Activated B cell treated with CpG ODN at 0.5 μM for 24 hours (primary cell): ENCODE measurements at regions not wholly inside any gene's neighbourhood (a gene's known extent, or its start where the extent isn't known, plus 50 kb on each side); places are given as distances from the start of the nearest gene placed in this dataset.

Experiments
- ATAC-seq: fragments of 200-7000 bp; cut with Tn5 transposase; one replicate; pipeline ENCODE4 v1.10.0; 2021; ENCODE audit warnings: low read depth, mild to moderate bottlenecking, moderate library complexity
- CTCF ChIA-PET: fragments of 350-600 bp; sonication (Branson Sonifier 250); formaldehyde crosslinking; loops from one replicate; lab custom pipeline; 2021; ENCODE audit warnings: antibody characterized with exemption; lab: Charles Lee
- POLR2A ChIA-PET: fragments of 350-600 bp; sonication (Branson Sonifier 250); formaldehyde crosslinking; loops from one replicate; lab custom pipeline; 2021; ENCODE audit warnings: antibody characterized with exemption; lab: Charles Lee
- DNase-seq: peaks from one replicate; pipeline ENCODE4 v3.0.0; 2022
- H3K27ac Mint-ChIP-seq: one replicate; pipeline ENCODE4 v1.8.0; 2020; ENCODE audit warnings: mixed read lengths
- H3K27me3 Mint-ChIP-seq: one replicate; pipeline ENCODE4 v1.8.0; 2021; ENCODE audit warnings: mixed read lengths
- H3K36me3 Mint-ChIP-seq: one replicate; pipeline ENCODE4 v1.8.0; 2021; ENCODE audit warnings: low read depth, mixed read lengths
- H3K4me1 Mint-ChIP-seq: one replicate; pipeline ENCODE4 v1.8.0; 2021; ENCODE audit warnings: mixed read lengths
- H3K4me3 Mint-ChIP-seq: one replicate; pipeline ENCODE4 v1.8.0; 2020; ENCODE audit warnings: mild to moderate bottlenecking, mixed read lengths
- H3K9me3 Mint-ChIP-seq: one replicate; pipeline ENCODE4 v1.8.0; 2020; ENCODE audit warnings: mixed read lengths
- CTCF ChIP-seq: fragments of 200-600 bp; IDR thresholded peaks from one replicate; pipeline ENCODE4 v1.8.0; 2022; ENCODE audit warnings: antibody characterized with exemption, mild to moderate bottlenecking
- intact Hi-C: fragments of 100-400 bp; cut with micrococcal nuclease; formaldehyde crosslinking; loops from one replicate; pipeline ENCODE4 v1.15.1; 2024

- no peak for ATAC-seq
- Mint-ChIP-seq H3K36me3 (no peaks in the 10 kb centered on the region), H3K9me3 (peaks cover 2% of the 10 kb centered on the region), H3K27me3 (peaks cover 10% of the 10 kb centered on the region), H3K4me3 (no peak overlapping the region), H3K4me1 (peaks cover 11% of the 10 kb centered on the region), H3K27ac (no peak overlapping the region)
- DNase-seq = no peak
- no peak for TF ChIP-seq CTCF
- CTCF ChIA-PET = no interaction called here
- intact Hi-C loops = no loop called here
- POLR2A ChIA-PET = no interaction called here
Observed at GRCh38 chr3:159854500-159855124, 134.0 kb upstream of the IL12A start.

GRCh38 chr3:159855599-159856346 is 132.9 kb upstream of the IL12A start:
- H3K27me3 Mint-ChIP-seq = peaks cover 10% of the 10 kb centered on the region
- no peak for DNase-seq
- H3K27ac Mint-ChIP-seq = no peak overlapping the region
- no peak for ATAC-seq
- no peak overlapping the region for H3K4me3 Mint-ChIP-seq
- no peaks in the 10 kb centered on the region for H3K9me3 Mint-ChIP-seq
- no peaks in the 10 kb centered on the region for H3K36me3 Mint-ChIP-seq
- ChIA-PET CTCF (no interaction called here), POLR2A (no interaction called here)
- intact Hi-C loops = no loop called here
- peaks cover 17% of the 10 kb centered on the region for H3K4me1 Mint-ChIP-seq
- TF ChIP-seq CTCF = no peak

GRCh38 chr3:159856590-159857104 is 132.0 kb upstream of the IL12A start:
- CTCF ChIA-PET = no interaction called here
- peak; percentile 5 for ATAC-seq
- H3K27ac Mint-ChIP-seq = no peak overlapping the region

GRCh38 chr3:159857840-159858239 is 130.8 kb upstream of the IL12A start:
- no peaks in the 10 kb centered on the region for H3K36me3 Mint-ChIP-seq
- no peaks in the 10 kb centered on the region for H3K9me3 Mint-ChIP-seq
- no peak overlapping the region for H3K4me3 Mint-ChIP-seq

More at GRCh38 chr3:159856590-159857104, 132.0 kb upstream of the IL12A start:
- H3K27me3 Mint-ChIP-seq = peaks cover 10% of the 10 kb centered on the region
- no peak for DNase-seq
- no peaks in the 10 kb centered on the region for H3K36me3 Mint-ChIP-seq
- peak overlapping the region; percentile 5 for H3K4me3 Mint-ChIP-seq
- H3K9me3 Mint-ChIP-seq = no peaks in the 10 kb centered on the region
- TF ChIP-seq CTCF = no peak
- H3K4me1 Mint-ChIP-seq = peaks cover 24% of the 10 kb centered on the region
- intact Hi-C loops = no loop called here
- POLR2A ChIA-PET = no interaction called here

More at GRCh38 chr3:159857840-159858239, 130.8 kb upstream of the IL12A start:
- ATAC-seq = no peak
- ChIA-PET CTCF (no interaction called here), POLR2A (no interaction called here)
- H3K27me3 Mint-ChIP-seq = peaks cover 9% of the 10 kb centered on the region
- intact Hi-C loops = no loop called here
- DNase-seq = no peak
- H3K4me1 Mint-ChIP-seq = peaks cover 27% of the 10 kb centered on the region
- no peak for TF ChIP-seq CTCF
- no peak overlapping the region for H3K27ac Mint-ChIP-seq
